GM18870 (cell line): ENCODE measurements at regions not wholly inside any gene's neighbourhood (a gene's known extent, or its start where the extent isn't known, plus 50 kb on each side); places are given as distances from the start of the nearest gene placed in this dataset.

Experiments used
- ATAC-seq: cut with Tn5 transposase; IDR thresholded peaks from one replicate; pipeline ENCODE4 v1.9.1; 2021; ENCODE audit warnings: moderate library complexity; ENCODE audit not compliant: unreplicated experiment

- no peak for ATAC-seq
Observed at GRCh38 chr1:78792756-78793155, 143.1 kb downstream of the IFI44 start.

- peak; percentile 88 for ATAC-seq
Observed at GRCh38 chr1:78797108-78797781, 147.6 kb downstream of the IFI44 start.

GRCh38 chr1:78799926-78800325, 150.3 kb downstream of the IFI44 start:
- ATAC-seq, result no peak

- no peak for ATAC-seq
Observed at GRCh38 chr1:78814176-78814575, 164.5 kb downstream of the IFI44 start.

GRCh38 chr1:78825561-78825960, 175.9 kb downstream of the IFI44 start:
- ATAC-seq, result no peak

- no peak for ATAC-seq
Observed at GRCh38 chr1:78829644-78830043, 176.9 kb downstream of the ADGRL4 start.

- no peak for ATAC-seq
Observed at GRCh38 chr1:78830321-78830720, 176.2 kb downstream of the ADGRL4 start.

GRCh38 chr1:78831731-78832360, 174.7 kb downstream of the ADGRL4 start:
- ATAC-seq, result peak; percentile 39

GRCh38 chr1:78833491-78833890, 173.0 kb downstream of the ADGRL4 start:
- ATAC-seq, result no peak

- peak; percentile 81 for ATAC-seq
Observed at GRCh38 chr1:78834201-78834741, 172.3 kb downstream of the ADGRL4 start.

GRCh38 chr1:78836726-78837125, 169.8 kb downstream of the ADGRL4 start:
- no peak for ATAC-seq

GRCh38 chr1:78839704-78840277, 166.7 kb downstream of the ADGRL4 start:
- peak; percentile 52 for ATAC-seq
